HepG2 (cell line): ENCODE measurements at regions not wholly inside any gene's neighbourhood (a gene's known extent, or its start where the extent isn't known, plus 50 kb on each side); places are given as distances from the start of the nearest gene placed in this dataset.

Experiments used
- ATAC-seq: fragments of 200-7000 bp; cut with Tn5 transposase; 3 replicates; pipeline ENCODE4 v1.9.1; 2020; ENCODE audit warnings: mild to moderate bottlenecking, moderate library complexity
- BruUV-seq: library from RNA; stranded (reverse); fragments of 400-500 nt; replicated peaks from 2 replicates; lab custom pipeline; 2021; lab: Mats Ljungman, UMichigan
- CTCF ChIA-PET: fragments of 300-600 bp; formaldehyde crosslinking; extraction: SDS; loops from one replicate; lab custom pipeline; 2021; ENCODE audit warnings: low total read pairs, inconsistent platforms, low intra/inter-chr PET ratio; lab: Yijun Ruan, JAX
- POLR2A ChIA-PET: fragments of 350-600 bp; sonication (Branson Sonifier 250); formaldehyde crosslinking; loops from one replicate; lab custom pipeline; 2020; ENCODE audit warnings: antibody characterized with exemption, inconsistent platforms; lab: Yijun Ruan, JAX
- DNase-seq: peaks from one replicate; pipeline ENCODE4 v3.0.0-alpha.2; 2015; ENCODE audit warnings: low spot score
- FAIRE-seq: peaks from 3 replicates; lab custom pipeline; 2011; peaks lifted over from hg19 to GRCh38; lab: Jason Lieb, UNC
- H2AFZ ChIP-seq: one replicate; pipeline ENCODE4 v1.6.1; 2011; ENCODE audit warnings: low read length, inconsistent platforms
- H3K27ac ChIP-seq: fragments of 300-600 bp; 3 replicates; pipeline ENCODE4 v1.8.0; 2011; ENCODE audit warnings: mixed run types, mild to moderate bottlenecking, mixed read lengths, low read length, inconsistent platforms; ENCODE audit not compliant: insufficient read depth; ENCODE audit errors: extremely low read length
- H3K27me3 ChIP-seq, 2 experiments: fragments of 200-600 bp in 1 of 2; 2 replicates in 1 of 2; 3 replicates in 1 of 2; pipeline versions ENCODE4 v1.6.0 to v1.8.0; 2011; ENCODE audit warnings: low read length in 2 of 2, mild to moderate bottlenecking in 2 of 2, moderate library complexity in 2 of 2, inconsistent platforms in 1 of 2; ENCODE audit not compliant: insufficient read depth in 2 of 2, control insufficient read depth in 1 of 2
- H3K36me3 ChIP-seq, 2 experiments: fragments of 200-600 bp in 1 of 2; replicated peaks in 1 of 2; 2 replicates in 1 of 2; 3 replicates in 1 of 2; pipeline versions ENCODE4 v1.5.1 to v1.8.0; 2011; ENCODE audit warnings: low read length in 2 of 2, inconsistent platforms in 1 of 2; ENCODE audit not compliant: insufficient read depth in 2 of 2, control insufficient read depth in 1 of 2
- H3K4me1 ChIP-seq: 2 replicates; pipeline ENCODE4 v1.5.1; 2012; ENCODE audit warnings: low read length, inconsistent platforms; ENCODE audit not compliant: insufficient read depth
- H3K4me2 ChIP-seq: 2 replicates; pipeline ENCODE4 v1.6.0; 2011; ENCODE audit warnings: low read depth, low read length, inconsistent platforms
- H3K4me3 ChIP-seq, 3 experiments: fragments of 200-600 bp in 1 of 3; sonication (generic), shearing (Covaris generic) in 1 of 3; replicated peaks in 1 of 3; 2 replicates each; pipeline ENCODE4 v1.5.1; 2011 to 2016; ENCODE audit warnings: low read length in 3 of 3, inconsistent platforms in 2 of 3, low read depth in 2 of 3, mild to moderate bottlenecking in 2 of 3, control low read depth in 1 of 3, mixed read lengths in 1 of 3; ENCODE audit not compliant: insufficient read depth in 1 of 3
- H3K79me2 ChIP-seq: one replicate; pipeline ENCODE4 v1.6.1; 2011; ENCODE audit warnings: low read length, inconsistent platforms; ENCODE audit not compliant: insufficient read depth
- H3K9ac ChIP-seq: 2 replicates; pipeline ENCODE4 v1.6.0; 2011; ENCODE audit warnings: mild to moderate bottlenecking, low read depth, low read length, inconsistent platforms; ENCODE audit not compliant: insufficient read depth
- H3K9me3 ChIP-seq: 2 replicates; pipeline ENCODE4 v1.5.1; 2012; ENCODE audit warnings: mild to moderate bottlenecking, low read length
- H4K20me1 ChIP-seq: 2 replicates; pipeline ENCODE4 v1.6.0; 2011; ENCODE audit warnings: inconsistent platforms, mild to moderate bottlenecking, low read length, moderate library complexity; ENCODE audit not compliant: insufficient read depth
- ARID5B ChIP-seq: IDR thresholded peaks from 2 replicates; pipeline ENCODE4 v1.4.0; 2020; ENCODE audit warnings: mild to moderate bottlenecking, missing genetic modification reagents
- CAMTA2 ChIP-seq: sonication (generic); formaldehyde crosslinking; IDR thresholded peaks from 2 replicates; pipeline ENCODE4 v1.4.0; 2020; ENCODE audit warnings: mild to moderate bottlenecking, missing genetic modification reagents, borderline replicate concordance
- CBX5 ChIP-seq: sonication (generic); formaldehyde crosslinking; IDR thresholded peaks from 2 replicates; pipeline ENCODE4 v1.4.0; 2020; ENCODE audit warnings: missing genetic modification reagents, borderline replicate concordance
- FOSL2 ChIP-seq: sonication (generic); formaldehyde crosslinking; IDR thresholded peaks from 2 replicates; pipeline ENCODE4 v1.4.0; 2020; ENCODE audit warnings: missing genetic modification reagents
- HDAC2 ChIP-seq: sonication (generic); formaldehyde crosslinking; IDR thresholded peaks from 2 replicates; pipeline ENCODE4 v1.4.0; 2020; ENCODE audit warnings: missing genetic modification reagents
- IRF1 ChIP-seq: sonication (generic); formaldehyde crosslinking; IDR thresholded peaks from 2 replicates; pipeline ENCODE4 v1.4.0; 2020; ENCODE audit warnings: low read depth, mild to moderate bottlenecking, missing genetic modification reagents
- NFYB ChIP-seq: sonication (generic); formaldehyde crosslinking; IDR thresholded peaks from 2 replicates; pipeline ENCODE4 v1.4.0; 2020; ENCODE audit warnings: missing genetic modification reagents
- RFX1 ChIP-seq: fragments of 450-650 bp; IDR thresholded peaks from 2 replicates; pipeline ENCODE4 v1.6.1; 2017
- SMARCE1 ChIP-seq: fragments of 450-650 bp; IDR thresholded peaks from 2 replicates; pipeline ENCODE4 v1.6.1; 2017; ENCODE audit warnings: borderline replicate concordance
- XBP1 ChIP-seq: sonication (generic); formaldehyde crosslinking; IDR thresholded peaks from 2 replicates; pipeline ENCODE4 v1.5.0; 2020; ENCODE audit warnings: missing genetic modification reagents
- ZFP37 ChIP-seq: sonication (generic); formaldehyde crosslinking; IDR thresholded peaks from 2 replicates; pipeline ENCODE4 v1.4.0; 2020; ENCODE audit warnings: missing genetic modification reagents, borderline replicate concordance
- ZNF207 ChIP-seq: fragments of 450-650 bp; IDR thresholded peaks from 2 replicates; pipeline ENCODE4 v1.6.1; 2016; ENCODE audit warnings: antibody characterized with exemption, borderline replicate concordance
- ZNF234 ChIP-seq: sonication (generic); formaldehyde crosslinking; conservative IDR thresholded peaks from 2 replicates; pipeline ENCODE4 v1.5.1; 2020; ENCODE audit warnings: mild to moderate bottlenecking, missing genetic modification reagents
- ZNF660 ChIP-seq: sonication (generic); formaldehyde crosslinking; IDR thresholded peaks from 2 replicates; pipeline ENCODE4 v1.5.1; 2020; ENCODE audit warnings: mild to moderate bottlenecking, low read depth, missing genetic modification reagents, borderline replicate concordance
- ZSCAN22 ChIP-seq: sonication (generic); formaldehyde crosslinking; IDR thresholded peaks from 2 replicates; pipeline ENCODE4 v1.4.0; 2020; ENCODE audit warnings: mild to moderate bottlenecking, missing genetic modification reagents
- WGBS: methylation state at CpG from one replicate; pipeline ENCODE4 v1.1.6; 2017; ENCODE audit warnings: low lambda C conversion rate; 5-methylcytosine and 5-hydroxymethylcytosine counted together
- in situ Hi-C: cut with HindIII; loops from 2 replicates; pipeline ENCODE4 v1.10.0; 2017; ENCODE audit warnings: low pct_unique_long_range_greater_than_20kb; ENCODE audit not compliant: extremely low pct_ligation_motif_present
- intact Hi-C: fragments of 100-400 bp; cut with micrococcal nuclease; formaldehyde crosslinking; loops from one replicate; pipeline ENCODE4 v1.10.0; 2022; ENCODE audit not compliant: unreplicated experiment

- Histone ChIP-seq H3K9me3 (no peaks in the 10 kb centered on the region), H3K27me3 (no peaks in the 10 kb centered on the region), H3K9ac (no peak overlapping the region), H3K4me1 (no peaks in the 10 kb centered on the region), H3K4me3 (no peak overlapping the region), H3K4me2 (no peak overlapping the region), H4K20me1 (no peaks in the 10 kb centered on the region), H3K36me3 (no peaks in the 10 kb centered on the region), H2AFZ (no peak overlapping the region), H3K79me2 (no peaks in the 10 kb centered on the region), H3K27ac (no peak overlapping the region)
- DNase-seq = no peak
- CTCF ChIA-PET = no interaction called here
- TF ChIP-seq HDAC2 (no peak), SMARCE1 (no peak)
- WGBS = 0% methylated on average over 1 of the region's 1 CpG
- POLR2A ChIA-PET = no interaction called here
- no peak for ATAC-seq
- FAIRE-seq = no peak
- in situ Hi-C loops (no loop called here), intact Hi-C loops (no loop called here)
- BruUV-seq = no TSS peak
Measured at GRCh38 chr6:68342286-68342685, 292.8 kb upstream of the ADGRB3 start.

- ChIA-PET POLR2A (no interaction called here), CTCF (no interaction called here)
- H2AFZ ChIP-seq = no peak overlapping the region
- H4K20me1 ChIP-seq = no peaks in the 10 kb centered on the region
- no peak overlapping the region for H3K27ac ChIP-seq
- no peak overlapping the region for H3K9ac ChIP-seq
- H3K27me3 ChIP-seq = no peaks in the 10 kb centered on the region
- in situ Hi-C loops (no loop called here), intact Hi-C loops (no loop called here)
- ATAC-seq (no peak), FAIRE-seq (no peak), DNase-seq (no peak)
- no peaks in the 10 kb centered on the region for H3K4me1 ChIP-seq
- H3K4me2 ChIP-seq = no peak overlapping the region
- no peaks in the 10 kb centered on the region for H3K79me2 ChIP-seq
- H3K9me3 ChIP-seq = no peaks in the 10 kb centered on the region
- BruUV-seq = no TSS peak
- H3K4me3 ChIP-seq = no peak overlapping the region
- no peaks in the 10 kb centered on the region for H3K36me3 ChIP-seq
- TF ChIP-seq ZSCAN22 (CRISPR knock-in tag) = no peak
- TF ChIP-seq ZNF660 (CRISPR knock-in tag) = no peak
- no peak for TF ChIP-seq RFX1
- TF ChIP-seq CAMTA2 (CRISPR knock-in tag) = no peak
- no peak for TF ChIP-seq ZNF234 (CRISPR knock-in tag)
- no peak for TF ChIP-seq IRF1
- no peak for TF ChIP-seq ARID5B (CRISPR knock-in tag)
- TF ChIP-seq FOSL2 (CRISPR knock-in tag) = no peak
- no peak for TF ChIP-seq ZNF207
- no peak for TF ChIP-seq NFYB
- no peak for TF ChIP-seq CBX5 (CRISPR knock-in tag)
- no peak for TF ChIP-seq ZFP37 (CRISPR knock-in tag)
- no peak for TF ChIP-seq XBP1
Measured at GRCh38 chr6:68339488-68340131, 295.5 kb upstream of the ADGRB3 start.
